SK-N-SH (cell line): ENCODE measurements at regions not wholly inside any gene's neighbourhood (a gene's known extent, or its start where the extent isn't known, plus 50 kb on each side); places are given as distances from the start of the nearest gene placed in this dataset.

Source experiments
- CTCF ChIA-PET: fragments of 300-600, 350-600 bp; formaldehyde crosslinking; extraction: SDS; loops from one replicate; lab custom pipeline; 2021; lab: Yijun Ruan, JAX
- POLR2A ChIA-PET: fragments of 350-600 bp; sonication (Branson Sonifier 250); formaldehyde crosslinking; extraction: SDS; loops from one replicate; lab custom pipeline; 2020; ENCODE audit warnings: antibody characterized with exemption, inconsistent platforms; lab: Yijun Ruan, JAX
- DNase-seq: peaks from one replicate; pipeline ENCODE4 v3.0.0; 2012
- H2AFZ ChIP-seq: fragments of 200-600 bp; sonication (generic); 2 replicates; pipeline ENCODE4 v1.8.1; 2016; ENCODE audit warnings: antibody characterized with exemption, mild to moderate bottlenecking, low read depth
- H3F3A ChIP-seq: fragments of 200-600 bp; sonication (generic); replicated peaks from 2 replicates; pipeline ENCODE3; 2016; ENCODE audit warnings: antibody characterized with exemption, mild to moderate bottlenecking; ENCODE audit not compliant: insufficient read depth
- H3K27ac ChIP-seq, 2 experiments: fragments of 200-500 bp in 1 of 2; fragments of 200-600 bp in 1 of 2; sonication (Bioruptor generic) in 1 of 2; sonication (generic), shearing (Covaris generic) in 1 of 2; 2 replicates each; pipeline versions ENCODE4 v1.5.1 to v1.6.1; 2014 to 2016; ENCODE audit warnings: low read depth in 2 of 2, inconsistent platforms in 1 of 2, low read length in 1 of 2, mild to moderate bottlenecking in 1 of 2, mixed read lengths in 1 of 2
- H3K27me3 ChIP-seq: fragments of 200-600 bp; sonication (generic), shearing (Covaris generic); 2 replicates; pipeline ENCODE4 v1.6.1; 2016; ENCODE audit warnings: mixed run types; ENCODE audit not compliant: insufficient read depth
- H3K36me3 ChIP-seq, 2 experiments: fragments of 200-500 bp in 1 of 2; fragments of 200-600 bp in 1 of 2; sonication (Bioruptor generic) in 1 of 2; sonication (generic) in 1 of 2; replicated peaks in 1 of 2; 2 replicates each; pipeline versions ENCODE3 to v1.5.1; 2014 to 2016; ENCODE audit warnings: low read length in 1 of 2, mild to moderate bottlenecking in 1 of 2; ENCODE audit not compliant: insufficient read depth in 2 of 2, control insufficient read depth in 1 of 2
- H3K4me1 ChIP-seq, 2 experiments: fragments of 200-500 bp in 1 of 2; fragments of 200-600 bp in 1 of 2; sonication (Bioruptor generic) in 1 of 2; sonication (generic), shearing (Covaris generic) in 1 of 2; 2 replicates each; pipeline versions ENCODE4 v1.5.1 to v1.6.1; 2014 to 2016; ENCODE audit warnings: low read depth in 1 of 2, low read length in 1 of 2, mixed run types in 1 of 2; ENCODE audit not compliant: insufficient read depth in 2 of 2, control insufficient read depth in 1 of 2
- H3K4me2 ChIP-seq: fragments of 200-600 bp; sonication (generic), shearing (Covaris generic); 2 replicates; pipeline ENCODE4 v1.6.1; 2017; ENCODE audit warnings: mixed run types
- H3K4me3 ChIP-seq, 2 experiments: fragments of 200-500 bp in 1 of 2; fragments of 200-600 bp in 1 of 2; sonication (Bioruptor generic) in 1 of 2; sonication (generic), shearing (Covaris generic) in 1 of 2; 2 replicates each; pipeline versions ENCODE4 v1.5.1 to v1.8.1; 2014 to 2016; ENCODE audit warnings: low read depth in 2 of 2, inconsistent platforms in 1 of 2, low read length in 1 of 2, mild to moderate bottlenecking in 1 of 2, mixed read lengths in 1 of 2, moderate library complexity in 1 of 2
- H3K79me2 ChIP-seq: fragments of 200-600 bp; sonication (generic); 2 replicates; pipeline ENCODE4 v1.8.1; 2017; ENCODE audit warnings: mild to moderate bottlenecking; ENCODE audit not compliant: insufficient read depth
- H3K9ac ChIP-seq: fragments of 200-600 bp; sonication (generic); 2 replicates; pipeline ENCODE4 v1.6.1; 2017; ENCODE audit warnings: mixed run types
- H3K9me2 ChIP-seq: fragments of 200-600 bp; sonication (generic); 2 replicates; pipeline ENCODE4 v1.6.1; 2017; ENCODE audit warnings: mixed run types
- H3K9me3 ChIP-seq: fragments of 200-600 bp; sonication (generic); 2 replicates; pipeline ENCODE4 v1.6.1; 2017; ENCODE audit warnings: mixed run types, mild to moderate bottlenecking, moderate library complexity
- H4K20me1 ChIP-seq: fragments of 200-600 bp; sonication (generic); 2 replicates; pipeline ENCODE4 v1.6.1; 2017; ENCODE audit warnings: mild to moderate bottlenecking, mixed run types; ENCODE audit not compliant: insufficient read depth
- CHD2 ChIP-seq: fragments of 150-350 bp; IDR thresholded peaks from 2 replicates; pipeline ENCODE4 v1.6.1; 2018; ENCODE audit warnings: low read length; ENCODE audit not compliant: partially characterized antibody
- CTCF ChIP-seq: fragments of 200-600 bp; sonication (generic); IDR thresholded peaks from 2 replicates; pipeline ENCODE4 v1.6.1; 2017; ENCODE audit warnings: antibody characterized with exemption, mild to moderate bottlenecking, moderate library complexity
- ELF1 ChIP-seq: IDR thresholded peaks from 2 replicates; pipeline ENCODE4 v1.4.0; 2012
- FOXJ3 ChIP-seq: sonication (generic); formaldehyde crosslinking; IDR thresholded peaks from 2 replicates; pipeline ENCODE4 v1.5.1; 2020; ENCODE audit warnings: mild to moderate bottlenecking, missing genetic modification reagents
- GATA2 ChIP-seq: sonication (generic); formaldehyde crosslinking; IDR thresholded peaks from 2 replicates; pipeline ENCODE4 v1.5.0; 2020; ENCODE audit warnings: mild to moderate bottlenecking, missing genetic modification reagents
- MAX ChIP-seq: IDR thresholded peaks from 2 replicates; pipeline ENCODE4 v1.4.0; 2012; ENCODE audit warnings: low read depth
- MXI1 ChIP-seq: IDR thresholded peaks from 2 replicates; pipeline ENCODE4 v1.6.1; 2012; ENCODE audit warnings: mild to moderate bottlenecking, low read depth, low read length, improper control_type of control experiment
- NRF1 ChIP-seq: IDR thresholded peaks from 2 replicates; pipeline ENCODE4 v1.6.1; 2012; ENCODE audit warnings: low read depth, mild to moderate bottlenecking, low read length
- PBX3 ChIP-seq: IDR thresholded peaks from 2 replicates; pipeline ENCODE4; 2012
- POLR2AphosphoS5 ChIP-seq: IDR thresholded peaks from 2 replicates; pipeline ENCODE4 v1.6.1; 2012; ENCODE audit warnings: low read depth, low read length
- RAD21 ChIP-seq: IDR thresholded peaks from 2 replicates; pipeline ENCODE4 v1.6.1; 2012; ENCODE audit warnings: mild to moderate bottlenecking, low read length
- RCOR1 ChIP-seq: fragments of 150-350 bp; IDR thresholded peaks from 2 replicates; pipeline ENCODE4 v1.6.1; 2017; ENCODE audit warnings: antibody characterized with exemption, low read length
- RXRA ChIP-seq: IDR thresholded peaks from 2 replicates; pipeline ENCODE4 v1.4.0; 2012; ENCODE audit warnings: low read depth, mild to moderate bottlenecking, borderline replicate concordance
- SIN3A ChIP-seq: IDR thresholded peaks from 2 replicates; pipeline ENCODE4 v1.6.1; 2012; ENCODE audit warnings: low read depth, mild to moderate bottlenecking, low read length, moderate library complexity, borderline replicate concordance
- TAF1 ChIP-seq: IDR thresholded peaks from 2 replicates; pipeline ENCODE4 v1.6.1; 2012; ENCODE audit warnings: low read depth, mild to moderate bottlenecking, low read length, moderate library complexity, borderline replicate concordance
- TCF12 ChIP-seq: IDR thresholded peaks from 2 replicates; pipeline ENCODE4 v1.4.0; 2012
- TEAD4 ChIP-seq: IDR thresholded peaks from 2 replicates; pipeline ENCODE4 v1.4.0; 2012; ENCODE audit warnings: mild to moderate bottlenecking, borderline replicate concordance; ENCODE audit not compliant: insufficient read depth
- USF1 ChIP-seq: IDR thresholded peaks from 2 replicates; pipeline ENCODE4 v1.4.0; 2012; ENCODE audit warnings: low read depth, borderline replicate concordance
- YY1 ChIP-seq: IDR thresholded peaks from 2 replicates; pipeline ENCODE4 v1.4.0; 2012; ENCODE audit warnings: low read depth, mild to moderate bottlenecking
- ZBTB33 ChIP-seq: IDR thresholded peaks from 2 replicates; pipeline ENCODE4 v1.4.0; 2012; ENCODE audit warnings: low read depth, borderline replicate concordance
- WGBS: methylation state at CpG from one replicate; pipeline ENCODE4 v1.1.6; 2017; ENCODE audit warnings: low lambda C conversion rate; 5-methylcytosine and 5-hydroxymethylcytosine counted together

- Histone ChIP-seq H3K27ac (no peak overlapping the region), H3K79me2 (no peaks in the 10 kb centered on the region), H3F3A (no peaks in the 10 kb centered on the region), H3K9me2 (no peaks in the 10 kb centered on the region), H3K4me3 (no peak overlapping the region), H3K9me3 (no peaks in the 10 kb centered on the region), H3K4me2 (no peak overlapping the region), H3K9ac (no peak overlapping the region), H3K4me1 (no peaks in the 10 kb centered on the region), H4K20me1 (no peaks in the 10 kb centered on the region), H3K36me3 (no peaks in the 10 kb centered on the region), H3K27me3 (no peaks in the 10 kb centered on the region), H2AFZ (no peak overlapping the region)
- CTCF ChIA-PET, result interaction anchor here (1.0 kb wide), 1 partner anchor 17 kb away, joined by 4 read pairs; no protein-coding TSS in a partner anchor
- TF ChIP-seq ELF1, result no peak
- TF ChIP-seq YY1, result no peak
- TF ChIP-seq CTCF, result no peak
- no peak for TF ChIP-seq RAD21
- WGBS, result 84% methylated on average over 3 of the region's 6 CpGs
- DNase-seq, result no peak
- POLR2A ChIA-PET, result no interaction called here
Measured at GRCh38 chr3:24663406-24663805, 168.8 kb upstream of the THRB start.

- H3K9me3 ChIP-seq, result no peaks in the 10 kb centered on the region
- H4K20me1 ChIP-seq, result no peaks in the 10 kb centered on the region
- ChIA-PET POLR2A (no interaction called here), CTCF (interaction anchor here (5.1 kb wide), 1 partner anchor 12 kb away, joined by 17 read pairs; no protein-coding TSS in a partner anchor)
- no peaks in the 10 kb centered on the region for H3K27me3 ChIP-seq
- WGBS, result 44% methylated on average over 3 of the region's 3 CpGs
- H3K4me3 ChIP-seq, result no peak overlapping the region
- no peak overlapping the region for H3K27ac ChIP-seq
- no peak overlapping the region for H3K4me2 ChIP-seq
- H3K79me2 ChIP-seq, result no peaks in the 10 kb centered on the region
- no peaks in the 10 kb centered on the region for H3K4me1 ChIP-seq
- no peaks in the 10 kb centered on the region for H3F3A ChIP-seq
- no peaks in the 10 kb centered on the region for H3K9me2 ChIP-seq
- TF ChIP-seq TAF1 (no peak), CTCF (no peak), USF1 (no peak), YY1 (no peak), TCF12 (no peak), RCOR1 (no peak), NRF1 (no peak), GATA2 (no peak), RXRA (no peak), TEAD4 (no peak), MAX (no peak), PBX3 (no peak), SIN3A (no peak), MXI1 (no peak), FOXJ3 (no peak), CHD2 (no peak), POLR2AphosphoS5 (no peak), ZBTB33 (no peak)
- no peaks in the 10 kb centered on the region for H3K36me3 ChIP-seq
- no peak overlapping the region for H2AFZ ChIP-seq
- no peak overlapping the region for H3K9ac ChIP-seq
- no peak for DNase-seq
Measured at GRCh38 chr3:24668039-24668438, 173.4 kb upstream of the THRB start.
